ENCODE measurements at regions not wholly inside any gene's neighbourhood (a gene's known extent, or its start where the extent isn't known, plus 50 kb on each side); places are given as distances from the start of the nearest gene placed in this dataset.
A peak's percentile ranks its signal among the peaks of the same experiment; 100 is the strongest.

DNA sequence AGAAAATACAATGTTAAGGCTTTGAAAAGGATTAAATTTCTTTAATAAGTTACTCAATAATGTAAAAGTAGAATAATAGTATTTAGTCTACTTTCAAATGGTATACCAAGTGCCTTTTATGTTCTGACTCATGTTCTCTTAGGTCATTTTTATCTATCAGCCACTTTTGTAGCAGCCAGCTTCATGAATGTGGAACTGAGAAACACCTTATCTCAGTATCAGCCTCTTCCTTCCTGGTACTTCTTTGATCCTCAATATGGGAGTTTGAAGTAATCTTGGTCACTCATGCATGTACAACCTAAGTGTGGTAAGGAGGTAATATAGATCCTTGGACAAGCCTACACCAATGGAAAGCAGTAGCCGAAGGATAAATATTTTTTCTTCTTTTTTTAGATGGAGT lies 180.4 kb upstream of the NRXN1 start:
- H4K20me1 ChIP-seq (ENCODE audit: control insufficient read depth, insufficient read depth) = no peaks in the 10 kb centered on the region
- RAD21 ChIA-PET (ENCODE audit: unreplicated experiment) = no interaction called here
- H3K79me2 ChIP-seq (ENCODE audit: control insufficient read depth, insufficient read depth, low read length) = no peaks in the 10 kb centered on the region
- no peak for DNase-seq (ENCODE audit: low read depth, low spot score)
- no peaks in the 10 kb centered on the region for H3K9me3 ChIP-seq (replicated peaks; ENCODE audit: control insufficient read depth, insufficient read depth, low read length)
- no peak overlapping the region for H2AFZ ChIP-seq (ENCODE audit: control insufficient read depth, low read depth, low read length)
- SMC1A ChIA-PET (ENCODE audit: uncharacterized antibody, unreplicated experiment) = interaction anchor here (0.5 to 1.1 kb wide), 2 partner anchors 11 to 171 kb away, joined by 3 read pairs; no protein-coding TSS in a partner anchor
- intact Hi-C loops (cut with micrococcal nuclease; ENCODE audit: unreplicated experiment) = no loop called here
- no peak overlapping the region for H3K27ac ChIP-seq (ENCODE audit: control insufficient read depth, insufficient read depth)
- ATAC-seq = peak; percentile 81
- H3K4me1 ChIP-seq (ENCODE audit: control insufficient read depth, insufficient read depth, low read length) = no peaks in the 10 kb centered on the region
- 0% methylated on average over 1 of the region's 1 CpG for WGBS (ENCODE audit: insufficient coverage, insufficient replicate concordance, low lambda C conversion rate, missing lambda C conversion rate)
- in situ Hi-C loops (cut with MboI) = no loop called here
- BruUV-seq (replicated peaks) = no TSS peak
- H3K27me3 ChIP-seq (replicated peaks in 1 of 2; ENCODE audit: control insufficient read depth in 2 of 2, insufficient read depth in 2 of 2, low read length in 1 of 2) = no peaks in the 10 kb centered on the region
- no peak overlapping the region for H3K4me2 ChIP-seq (ENCODE audit: control insufficient read depth, insufficient read depth)
- CTCF ChIA-PET = no interaction called here
- no peaks in the 10 kb centered on the region for H3K36me3 ChIP-seq (ENCODE audit: control insufficient read depth in 2 of 2, insufficient read depth in 2 of 2, low read length in 1 of 2)
- H3K4me3 ChIP-seq = no peak overlapping the region
- no peak overlapping the region for H3K9ac ChIP-seq (ENCODE audit: control insufficient read depth, insufficient read depth, low read length)
- no peak for FAIRE-seq
- POLR2A ChIA-PET = no interaction called here
- TF ChIP-seq LARP7 (IDR thresholded peaks at IDR 0.05) (no peak), TARDBP (IDR thresholded peaks at IDR 0.05; ENCODE audit: borderline replicate concordance) (no peak), IKZF2 (IDR thresholded peaks at IDR 0.05) (peak; percentile 77 to 83; a peak in 3 of 4 replicates), HDAC2 (IDR thresholded peaks at IDR 0.05) (no peak), CREM (IDR thresholded peaks at IDR 0.05; ENCODE audit: low read depth) (no peak), EP300 (IDR thresholded peaks at IDR 0.05; ENCODE audit: borderline replicate concordance in 1 of 2, control insufficient read depth in 1 of 2, low read depth in 2 of 2, low read length in 2 of 2) (0 out of 4 replicates have a peak, but pooled peaks of 1 of the 2 experiments have one; percentile 23), NFYA (IDR thresholded peaks at IDR 0.05; ENCODE audit: borderline replicate concordance, low read depth, low read length) (no peak), RAD21 (IDR thresholded peaks at IDR 0.05; ENCODE audit: insufficient read depth, low read depth, low read length) (no peak), SIX5 (IDR thresholded peaks at IDR 0.05; ENCODE audit: low read depth, low read length, severe bottlenecking) (no peak), ZNF217 (IDR thresholded peaks at IDR 0.05) (peak; percentile 63; the same call in 1 of the 2 replicates), DPF2 (IDR thresholded peaks at IDR 0.05) (peak; percentile 75; the same call in 1 of the 2 replicates), ATF7 (IDR thresholded peaks at IDR 0.05; ENCODE audit: low read depth) (peak; percentile 59; the same call in 1 of the 2 replicates), PAX5 (IDR thresholded peaks at IDR 0.05; ENCODE audit: borderline replicate concordance, low read depth, low read length) (no peak), SRF (IDR thresholded peaks at IDR 0.05; ENCODE audit: low read depth in 2 of 2, low read length in 2 of 2) (no peak)
- TF ChIP-seq, protein P1, sequence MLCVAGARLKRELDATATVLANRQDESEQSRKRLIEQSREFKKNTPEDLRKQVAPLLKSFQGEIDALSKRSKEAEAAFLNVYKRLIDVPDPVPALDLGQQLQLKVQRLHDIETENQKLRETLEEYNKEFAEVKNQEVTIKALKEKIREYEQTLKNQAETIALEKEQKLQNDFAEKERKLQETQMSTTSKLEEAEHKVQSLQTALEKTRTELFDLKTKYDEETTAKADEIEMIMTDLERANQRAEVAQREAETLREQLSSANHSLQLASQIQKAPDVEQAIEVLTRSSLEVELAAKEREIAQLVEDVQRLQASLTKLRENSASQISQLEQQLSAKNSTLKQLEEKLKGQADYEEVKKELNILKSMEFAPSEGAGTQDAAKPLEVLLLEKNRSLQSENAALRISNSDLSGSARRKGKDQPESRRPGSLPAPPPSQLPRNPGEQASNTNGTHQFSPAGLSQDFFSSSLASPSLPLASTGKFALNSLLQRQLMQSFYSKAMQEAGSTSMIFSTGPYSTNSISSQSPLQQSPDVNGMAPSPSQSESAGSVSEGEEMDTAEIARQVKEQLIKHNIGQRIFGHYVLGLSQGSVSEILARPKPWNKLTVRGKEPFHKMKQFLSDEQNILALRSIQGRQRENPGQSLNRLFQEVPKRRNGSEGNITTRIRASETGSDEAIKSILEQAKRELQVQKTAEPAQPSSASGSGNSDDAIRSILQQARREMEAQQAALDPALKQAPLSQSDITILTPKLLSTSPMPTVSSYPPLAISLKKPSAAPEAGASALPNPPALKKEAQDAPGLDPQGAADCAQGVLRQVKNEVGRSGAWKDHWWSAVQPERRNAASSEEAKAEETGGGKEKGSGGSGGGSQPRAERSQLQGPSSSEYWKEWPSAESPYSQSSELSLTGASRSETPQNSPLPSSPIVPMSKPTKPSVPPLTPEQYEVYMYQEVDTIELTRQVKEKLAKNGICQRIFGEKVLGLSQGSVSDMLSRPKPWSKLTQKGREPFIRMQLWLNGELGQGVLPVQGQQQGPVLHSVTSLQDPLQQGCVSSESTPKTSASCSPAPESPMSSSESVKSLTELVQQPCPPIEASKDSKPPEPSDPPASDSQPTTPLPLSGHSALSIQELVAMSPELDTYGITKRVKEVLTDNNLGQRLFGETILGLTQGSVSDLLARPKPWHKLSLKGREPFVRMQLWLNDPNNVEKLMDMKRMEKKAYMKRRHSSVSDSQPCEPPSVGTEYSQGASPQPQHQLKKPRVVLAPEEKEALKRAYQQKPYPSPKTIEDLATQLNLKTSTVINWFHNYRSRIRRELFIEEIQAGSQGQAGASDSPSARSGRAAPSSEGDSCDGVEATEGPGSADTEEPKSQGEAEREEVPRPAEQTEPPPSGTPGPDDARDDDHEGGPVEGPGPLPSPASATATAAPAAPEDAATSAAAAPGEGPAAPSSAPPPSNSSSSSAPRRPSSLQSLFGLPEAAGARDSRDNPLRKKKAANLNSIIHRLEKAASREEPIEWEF (IDR thresholded peaks at IDR 0.05; ENCODE audit: insufficient replicate concordance, low read depth, low read length) = no peak
- TF ChIP-seq, protein P2, sequence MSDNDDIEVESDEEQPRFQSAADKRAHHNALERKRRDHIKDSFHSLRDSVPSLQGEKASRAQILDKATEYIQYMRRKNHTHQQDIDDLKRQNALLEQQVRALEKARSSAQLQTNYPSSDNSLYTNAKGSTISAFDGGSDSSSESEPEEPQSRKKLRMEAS (IDR thresholded peaks at IDR 0.05; ENCODE audit: low read depth, low read length) = no peak
- TF ChIP-seq, protein P3, sequence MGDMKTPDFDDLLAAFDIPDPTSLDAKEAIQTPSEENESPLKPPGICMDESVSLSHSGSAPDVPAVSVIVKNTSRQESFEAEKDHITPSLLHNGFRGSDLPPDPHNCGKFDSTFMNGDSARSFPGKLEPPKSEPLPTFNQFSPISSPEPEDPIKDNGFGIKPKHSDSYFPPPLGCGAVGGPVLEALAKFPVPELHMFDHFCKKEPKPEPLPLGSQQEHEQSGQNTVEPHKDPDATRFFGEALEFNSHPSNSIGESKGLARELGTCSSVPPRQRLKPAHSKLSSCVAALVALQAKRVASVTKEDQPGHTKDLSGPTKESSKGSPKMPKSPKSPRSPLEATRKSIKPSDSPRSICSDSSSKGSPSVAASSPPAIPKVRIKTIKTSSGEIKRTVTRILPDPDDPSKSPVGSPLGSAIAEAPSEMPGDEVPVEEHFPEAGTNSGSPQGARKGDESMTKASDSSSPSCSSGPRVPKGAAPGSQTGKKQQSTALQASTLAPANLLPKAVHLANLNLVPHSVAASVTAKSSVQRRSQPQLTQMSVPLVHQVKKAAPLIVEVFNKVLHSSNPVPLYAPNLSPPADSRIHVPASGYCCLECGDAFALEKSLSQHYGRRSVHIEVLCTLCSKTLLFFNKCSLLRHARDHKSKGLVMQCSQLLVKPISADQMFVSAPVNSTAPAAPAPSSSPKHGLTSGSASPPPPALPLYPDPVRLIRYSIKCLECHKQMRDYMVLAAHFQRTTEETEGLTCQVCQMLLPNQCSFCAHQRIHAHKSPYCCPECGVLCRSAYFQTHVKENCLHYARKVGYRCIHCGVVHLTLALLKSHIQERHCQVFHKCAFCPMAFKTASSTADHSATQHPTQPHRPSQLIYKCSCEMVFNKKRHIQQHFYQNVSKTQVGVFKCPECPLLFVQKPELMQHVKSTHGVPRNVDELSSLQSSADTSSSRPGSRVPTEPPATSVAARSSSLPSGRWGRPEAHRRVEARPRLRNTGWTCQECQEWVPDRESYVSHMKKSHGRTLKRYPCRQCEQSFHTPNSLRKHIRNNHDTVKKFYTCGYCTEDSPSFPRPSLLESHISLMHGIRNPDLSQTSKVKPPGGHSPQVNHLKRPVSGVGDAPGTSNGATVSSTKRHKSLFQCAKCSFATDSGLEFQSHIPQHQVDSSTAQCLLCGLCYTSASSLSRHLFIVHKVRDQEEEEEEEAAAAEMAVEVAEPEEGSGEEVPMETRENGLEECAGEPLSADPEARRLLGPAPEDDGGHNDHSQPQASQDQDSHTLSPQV (IDR thresholded peaks at IDR 0.05) = no peak
